CD4-positive, CD25-positive, alpha-beta regulatory T cell (primary cell): ENCODE measurements at regions not wholly inside any gene's neighbourhood (a gene's known extent, or its start where the extent isn't known, plus 50 kb on each side); places are given as distances from the start of the nearest gene placed in this dataset.

Source experiments
- ATAC-seq, 2 donors: fragments of 150-1000 bp; cut with Tn5 transposase; one replicate each; pipeline ENCODE4 v1.10.0; 2021; ENCODE audit warnings: low read depth in 2 of 2, moderate number of reproducible peaks in 2 of 2, moderate library complexity in 1 of 2
- DNase-seq, 3 donors: peaks; one replicate each; pipeline versions ENCODE4 v3.0.0 to v3.0.0-alpha.2; 2012 to 2022; ENCODE audit warnings: mixed read lengths in 1 of 3
- H3K27ac ChIP-seq: one replicate; pipeline ENCODE4 v1.7.0; 2013; ENCODE audit warnings: mild to moderate bottlenecking, low read length; ENCODE audit not compliant: insufficient read depth, poor library complexity, severe bottlenecking
- H3K27me3 ChIP-seq: one replicate; pipeline ENCODE4 v1.7.0; 2013; ENCODE audit warnings: low read length; ENCODE audit not compliant: control insufficient read depth, insufficient read depth
- H3K36me3 ChIP-seq: one replicate; pipeline ENCODE4 v1.7.0; 2013; ENCODE audit warnings: mild to moderate bottlenecking, low read length, moderate library complexity; ENCODE audit not compliant: control insufficient read depth, insufficient read depth
- H3K4me1 ChIP-seq: 2 replicates; pipeline ENCODE4 v1.7.0; 2013; ENCODE audit warnings: mild to moderate bottlenecking, low read length; ENCODE audit not compliant: insufficient read depth, control insufficient read depth, poor library complexity, severe bottlenecking
- H3K4me3 ChIP-seq: one replicate; pipeline ENCODE4 v1.7.0; 2013; ENCODE audit warnings: low read depth, mild to moderate bottlenecking, low read length, moderate library complexity
- H3K9me3 ChIP-seq, 2 experiments: 1 replicate in 1 of 2; 2 replicates in 1 of 2; pipeline ENCODE4 v1.7.0; 2013; ENCODE audit warnings: low read length in 2 of 2, mild to moderate bottlenecking in 1 of 2, moderate library complexity in 1 of 2; ENCODE audit not compliant: control insufficient read depth in 2 of 2
- H3K27ac Mint-ChIP-seq, 3 donors: one replicate each; pipeline ENCODE4 v1.8.0; 2020 to 2022; ENCODE audit warnings: mild to moderate bottlenecking in 3 of 3, mixed read lengths in 3 of 3, moderate library complexity in 2 of 3
- H3K27me3 Mint-ChIP-seq: one replicate; pipeline ENCODE4 v1.8.0; 2022; ENCODE audit warnings: mild to moderate bottlenecking, mixed read lengths
- H3K36me3 Mint-ChIP-seq: one replicate; pipeline ENCODE4 v1.8.0; 2020; ENCODE audit warnings: mixed read lengths
- H3K4me1 Mint-ChIP-seq, 4 donors: one replicate each; pipeline ENCODE4 v1.8.0; 2020 to 2022; ENCODE audit warnings: mixed read lengths in 4 of 4, mild to moderate bottlenecking in 1 of 4
- H3K4me3 Mint-ChIP-seq, 4 donors: one replicate each; pipeline ENCODE4 v1.8.0; 2020 to 2022; ENCODE audit warnings: mild to moderate bottlenecking in 4 of 4, mixed read lengths in 4 of 4, moderate library complexity in 3 of 4
- H3K9me3 Mint-ChIP-seq, 7 donors: one replicate each; pipeline ENCODE4 v1.8.0; 2020 to 2022; ENCODE audit warnings: mixed read lengths in 7 of 7, mild to moderate bottlenecking in 3 of 7, moderate library complexity in 2 of 7

DNA sequence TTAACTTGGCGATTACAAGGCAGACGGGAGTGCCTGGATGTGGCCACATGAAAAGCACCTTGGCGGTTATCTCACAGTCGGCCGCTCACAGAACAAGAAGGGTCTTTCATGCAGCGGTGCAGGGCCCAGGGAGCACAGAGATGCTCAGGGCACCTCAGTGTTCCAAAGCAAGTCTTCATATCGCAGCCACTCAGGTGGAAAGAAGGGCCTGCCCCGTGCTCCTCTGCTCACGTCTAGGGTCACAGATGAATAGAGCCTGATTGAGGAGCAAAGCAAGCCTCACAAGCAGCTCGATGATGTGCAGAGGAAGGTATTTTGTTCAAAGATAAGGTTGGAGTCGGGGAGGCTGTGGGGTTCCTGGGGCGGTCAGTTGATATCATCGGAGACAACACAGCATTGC lies 297.8 kb downstream of the WDR11 start:
- Histone ChIP-seq H3K27ac (no peak overlapping the region), H3K27me3 (no peaks in the 10 kb centered on the region), H3K9me3 (no peaks in the 10 kb centered on the region), H3K36me3 (no peaks in the 10 kb centered on the region), H3K4me3 (no peak overlapping the region), H3K4me1 (no peaks in the 10 kb centered on the region)
- Mint-ChIP-seq H3K27ac (no peak overlapping the region), H3K4me1 (no peaks in the 10 kb centered on the region), H3K27me3 (peaks cover 4% of the 10 kb centered on the region), H3K4me3 (no peak overlapping the region), H3K36me3 (no peaks in the 10 kb centered on the region), H3K9me3 (peaks cover 3 to 19% (median 13%) of the 10 kb centered on the region in 7 donors)
- DNase-seq (no peak), ATAC-seq (no peak)

DNA sequence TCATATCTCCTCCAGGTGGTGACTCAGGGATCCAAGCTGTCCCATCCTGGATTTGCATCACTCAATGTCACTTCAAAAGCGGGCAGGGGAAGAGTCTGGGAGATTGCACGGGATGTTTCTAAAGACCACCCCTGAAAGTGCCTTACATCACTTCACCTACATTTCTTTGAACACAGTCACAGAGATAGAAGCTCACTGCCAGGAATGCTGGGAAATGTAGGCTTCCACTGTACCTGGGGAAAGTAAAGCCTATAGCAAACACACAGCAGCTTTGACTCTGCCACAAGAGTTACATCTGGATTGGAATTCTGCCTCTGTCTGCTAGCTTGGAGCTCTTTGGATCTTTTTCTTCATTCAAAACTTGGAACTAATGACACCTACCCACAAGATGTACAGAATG lies 300.9 kb downstream of the WDR11 start:
- Mint-ChIP-seq H3K27ac (no peak overlapping the region), H3K36me3 (no peaks in the 10 kb centered on the region), H3K27me3 (peaks cover 4% of the 10 kb centered on the region), H3K9me3 (peaks cover 0 to 3% (median under 1%) of the 10 kb centered on the region in 7 donors), H3K4me3 (no peak overlapping the region), H3K4me1 (no peaks in the 10 kb centered on the region)
- H3K27me3 ChIP-seq, result no peaks in the 10 kb centered on the region
- H3K27ac ChIP-seq, result no peak overlapping the region
- no peaks in the 10 kb centered on the region for H3K9me3 ChIP-seq
- no peak overlapping the region for H3K4me3 ChIP-seq
- no peaks in the 10 kb centered on the region for H3K4me1 ChIP-seq
- no peaks in the 10 kb centered on the region for H3K36me3 ChIP-seq
- no peak for DNase-seq
- ATAC-seq, result no peak

DNA sequence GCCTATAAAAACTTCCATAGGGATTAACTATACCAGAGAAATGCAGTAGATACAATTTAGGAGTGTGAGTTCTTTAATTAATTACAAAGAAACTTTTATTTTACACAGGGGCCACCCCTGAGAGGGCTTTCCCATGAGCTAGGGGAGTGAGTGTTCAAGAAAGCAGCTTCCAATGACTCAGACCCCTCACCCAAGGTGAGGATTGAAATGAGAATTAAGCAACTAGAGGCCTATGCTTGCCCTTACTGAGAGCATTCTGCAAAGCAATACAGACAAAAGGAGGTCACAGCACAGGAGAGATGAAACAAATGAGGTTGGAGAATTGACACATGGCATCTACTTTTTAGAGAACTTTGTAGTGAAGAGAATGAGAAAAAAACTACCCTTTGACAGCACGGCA lies 301.8 kb downstream of the WDR11 start:
- ATAC-seq (no peak), DNase-seq (no peak)
- no peaks in the 10 kb centered on the region for H3K36me3 ChIP-seq
- H3K4me3 ChIP-seq, result no peak overlapping the region
- Mint-ChIP-seq H3K4me3 (no peak overlapping the region), H3K36me3 (no peaks in the 10 kb centered on the region), H3K27ac (no peak overlapping the region), H3K9me3 (peaks cover 0 to 3% (median 0%) of the 10 kb centered on the region in 7 donors), H3K4me1 (no peaks in the 10 kb centered on the region), H3K27me3 (peaks cover 4% of the 10 kb centered on the region)
- no peak overlapping the region for H3K27ac ChIP-seq
- H3K9me3 ChIP-seq, result no peaks in the 10 kb centered on the region
- no peaks in the 10 kb centered on the region for H3K4me1 ChIP-seq
- H3K27me3 ChIP-seq, result no peaks in the 10 kb centered on the region

DNA sequence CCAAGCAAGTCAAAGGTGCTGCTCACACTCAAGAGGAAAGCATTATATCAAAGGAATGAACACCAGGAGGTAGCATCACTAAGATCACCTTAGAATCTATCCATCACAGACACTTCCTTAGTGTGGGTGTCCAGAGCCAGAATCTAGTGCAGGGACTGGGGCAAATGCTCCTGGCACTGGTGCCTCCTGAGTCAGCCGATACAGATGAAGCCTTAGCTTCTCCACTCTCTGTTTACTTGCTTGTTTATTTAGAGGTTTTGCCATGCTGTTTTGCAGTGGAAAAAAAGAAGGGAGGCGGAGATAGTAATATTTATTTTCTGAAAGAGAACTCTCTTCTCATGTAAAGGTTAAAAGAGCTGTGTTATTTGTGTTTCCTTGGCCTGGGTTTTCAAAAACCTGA lies 303.1 kb downstream of the WDR11 start:
- Mint-ChIP-seq H3K4me3 (no peak overlapping the region), H3K9me3 (peaks cover 0 to 3% (median 0%) of the 10 kb centered on the region in 7 donors), H3K4me1 (no peaks in the 10 kb centered on the region), H3K27ac (no peak overlapping the region), H3K36me3 (no peaks in the 10 kb centered on the region), H3K27me3 (peaks cover 4% of the 10 kb centered on the region)
- no peaks in the 10 kb centered on the region for H3K36me3 ChIP-seq
- H3K27ac ChIP-seq, result no peak overlapping the region
- no peak overlapping the region for H3K4me3 ChIP-seq
- ATAC-seq (no peak), DNase-seq (no peak)
- H3K27me3 ChIP-seq, result no peaks in the 10 kb centered on the region
- H3K4me1 ChIP-seq, result no peaks in the 10 kb centered on the region
- H3K9me3 ChIP-seq, result no peaks in the 10 kb centered on the region

DNA sequence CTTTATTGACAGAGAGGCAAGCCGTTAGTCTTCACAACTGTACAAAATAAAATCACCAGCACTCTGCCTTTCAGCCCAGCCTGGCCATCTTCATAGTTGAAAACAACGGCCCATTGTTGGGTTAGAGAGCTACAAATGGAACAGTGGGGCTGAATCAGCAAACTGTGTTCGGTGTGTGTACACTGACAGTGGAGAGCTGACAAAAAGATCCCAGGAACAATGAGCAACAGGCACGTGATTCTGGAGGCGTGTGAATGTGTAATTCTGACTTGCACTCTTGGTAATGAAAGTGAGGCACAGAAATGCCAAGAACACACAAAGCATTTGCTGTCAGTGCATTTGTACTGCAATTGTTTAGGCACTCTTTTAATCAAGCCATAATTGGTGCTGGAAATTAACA lies 303.7 kb downstream of the WDR11 start:
- no peak overlapping the region for H3K27ac ChIP-seq
- H3K4me3 ChIP-seq, result no peak overlapping the region
- Mint-ChIP-seq H3K36me3 (no peaks in the 10 kb centered on the region), H3K4me1 (no peaks in the 10 kb centered on the region), H3K27ac (no peak overlapping the region), H3K4me3 (no peak overlapping the region), H3K27me3 (peaks cover 4% of the 10 kb centered on the region), H3K9me3 (peaks cover 0 to 3% (median 0%) of the 10 kb centered on the region in 7 donors)
- no peaks in the 10 kb centered on the region for H3K4me1 ChIP-seq
- no peaks in the 10 kb centered on the region for H3K27me3 ChIP-seq
- H3K9me3 ChIP-seq, result no peaks in the 10 kb centered on the region
- ATAC-seq (no peak), DNase-seq (no peak)
- H3K36me3 ChIP-seq, result no peaks in the 10 kb centered on the region

DNA sequence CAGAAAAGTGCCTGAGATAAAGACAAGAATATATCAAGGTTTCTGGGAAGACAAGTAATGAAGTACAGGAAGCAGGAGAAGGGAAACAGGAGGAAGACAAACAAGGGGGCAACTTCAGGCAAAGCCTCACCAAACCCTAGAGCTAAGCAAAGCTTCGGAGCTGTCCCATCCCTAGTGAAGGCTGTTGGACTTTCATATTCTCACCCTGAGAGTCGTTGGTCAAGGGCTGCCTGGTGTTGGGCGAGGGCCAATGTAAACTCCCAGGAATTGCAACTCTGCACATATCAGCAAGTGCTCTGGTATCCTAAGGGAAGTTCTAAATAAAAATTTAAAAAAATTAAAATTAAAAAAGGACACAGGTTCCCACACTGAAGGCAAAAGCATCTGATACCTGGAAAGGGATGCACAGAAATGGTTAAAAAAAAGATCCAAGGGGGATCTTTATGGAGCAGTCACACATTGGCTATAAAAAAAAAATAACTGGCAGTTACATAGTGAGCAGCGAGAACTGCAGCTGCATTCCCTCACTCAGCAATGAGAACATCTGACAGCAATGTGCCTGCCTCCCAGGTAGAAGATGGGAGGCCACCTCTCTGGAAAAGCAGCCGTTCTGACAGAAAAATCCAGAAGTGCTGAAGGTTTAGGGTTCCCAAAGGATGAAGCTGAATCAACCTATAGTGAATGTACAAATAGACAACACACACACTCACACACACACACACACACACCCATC lies 304.7 kb downstream of the WDR11 start:
- H3K4me1 Mint-ChIP-seq, result no peaks in the 10 kb centered on the region
- Histone ChIP-seq H3K36me3 (no peaks in the 10 kb centered on the region), H3K27ac (no peak overlapping the region), H3K4me1 (no peaks in the 10 kb centered on the region), H3K4me3 (no peak overlapping the region), H3K27me3 (no peaks in the 10 kb centered on the region), H3K9me3 (no peaks in the 10 kb centered on the region)
- ATAC-seq (no peak), DNase-seq (no peak)
- H3K27ac Mint-ChIP-seq, result no peak overlapping the region
- no peak overlapping the region for H3K4me3 Mint-ChIP-seq
- peaks cover 0 to 3% (median 0%) of the 10 kb centered on the region in 7 donors for H3K9me3 Mint-ChIP-seq
- no peaks in the 10 kb centered on the region for H3K36me3 Mint-ChIP-seq
- peaks cover 4% of the 10 kb centered on the region for H3K27me3 Mint-ChIP-seq

DNA sequence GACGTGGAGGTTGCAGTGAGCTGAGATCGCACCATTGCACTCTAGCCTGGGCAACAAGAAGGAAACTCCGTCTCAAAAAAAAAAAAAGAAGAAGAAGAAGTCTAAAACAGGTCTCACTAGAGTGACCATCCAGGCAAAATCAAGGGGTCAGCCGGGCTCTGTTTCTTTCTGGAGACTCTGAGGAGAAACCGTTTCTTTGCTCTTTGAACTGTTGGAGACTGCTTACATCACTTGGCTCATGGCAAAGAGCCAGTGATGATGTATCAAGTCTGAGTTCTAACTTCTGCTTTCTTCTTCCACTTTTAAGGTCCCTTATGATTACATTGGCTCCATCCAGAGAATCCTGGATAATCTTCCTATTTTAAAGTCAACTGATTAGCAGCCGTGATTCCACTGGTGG lies 306.8 kb downstream of the WDR11 start:
- H3K4me1 ChIP-seq, result no peaks in the 10 kb centered on the region
- no peaks in the 10 kb centered on the region for H3K36me3 ChIP-seq
- no peaks in the 10 kb centered on the region for H3K4me1 Mint-ChIP-seq
- ATAC-seq (no peak), DNase-seq (no peak)
- H3K9me3 ChIP-seq, result no peaks in the 10 kb centered on the region
- H3K27me3 Mint-ChIP-seq, result no peaks in the 10 kb centered on the region
- no peaks in the 10 kb centered on the region for H3K27me3 ChIP-seq
- no peak overlapping the region for H3K27ac ChIP-seq
- H3K9me3 Mint-ChIP-seq, result peaks cover 0 to 6% (median 0%) of the 10 kb centered on the region in 7 donors
- no peak overlapping the region for H3K4me3 ChIP-seq
- H3K27ac Mint-ChIP-seq, result no peak overlapping the region
- no peak overlapping the region for H3K4me3 Mint-ChIP-seq
- no peaks in the 10 kb centered on the region for H3K36me3 Mint-ChIP-seq

DNA sequence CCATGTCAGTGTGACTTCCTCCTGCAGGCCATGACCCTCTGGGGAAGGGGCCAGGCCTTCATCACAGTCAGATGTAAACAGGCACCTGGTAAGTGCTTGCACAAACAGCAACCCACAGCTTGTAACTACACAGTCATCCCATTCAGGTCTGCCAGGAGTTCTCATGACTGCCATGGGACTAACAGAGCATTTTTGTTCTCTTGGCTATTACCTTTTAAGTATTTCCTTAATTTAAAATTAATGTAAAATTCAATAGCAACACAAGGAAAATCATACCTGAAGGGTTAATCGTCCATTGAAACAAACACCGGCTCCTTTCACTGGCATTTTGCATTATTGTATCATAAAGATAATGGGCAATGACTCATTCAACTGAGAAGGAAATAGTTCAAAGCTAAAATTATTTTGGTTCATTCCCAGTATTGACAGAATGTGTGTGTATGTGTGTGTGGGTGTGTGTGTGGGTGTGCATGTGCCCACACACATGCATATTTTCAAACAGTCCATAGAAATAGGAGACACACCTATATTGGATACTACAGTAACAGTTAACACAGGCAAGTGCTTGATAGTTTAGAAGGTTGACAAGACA lies 307.9 kb downstream of the WDR11 start:
- Mint-ChIP-seq H3K27me3 (peaks cover under 1% of the 10 kb centered on the region), H3K4me3 (no peak overlapping the region), H3K36me3 (no peaks in the 10 kb centered on the region), H3K9me3 (peaks cover 0 to 6% (median 2%) of the 10 kb centered on the region in 7 donors), H3K4me1 (no peaks in the 10 kb centered on the region), H3K27ac (no peak overlapping the region)
- Histone ChIP-seq H3K4me3 (no peak overlapping the region), H3K36me3 (no peaks in the 10 kb centered on the region), H3K27me3 (no peaks in the 10 kb centered on the region), H3K4me1 (no peaks in the 10 kb centered on the region), H3K27ac (no peak overlapping the region), H3K9me3 (no peaks in the 10 kb centered on the region)
- DNase-seq (no peak), ATAC-seq (no peak)
